Loucy (cell line): ENCODE measurements at regions not wholly inside any gene's neighbourhood (a gene's known extent, or its start where the extent isn't known, plus 50 kb on each side); places are given as distances from the start of the nearest gene placed in this dataset.

ENCODE experiments used
- H2AFZ ChIP-seq: fragments of 200-600 bp; sonication (generic); 2 replicates; pipeline ENCODE4 v1.6.0; 2016; ENCODE audit warnings: antibody characterized with exemption, mild to moderate bottlenecking, low read length, moderate library complexity
- H3F3A ChIP-seq: fragments of 200-600 bp; 2 replicates; pipeline ENCODE4 v1.6.0; 2016; ENCODE audit warnings: antibody characterized with exemption, low read depth, mild to moderate bottlenecking
- H3K27me3 ChIP-seq: fragments of 200-600 bp; sonication (generic); 2 replicates; pipeline ENCODE4 v1.6.1; 2014; ENCODE audit warnings: low read length, mild to moderate bottlenecking; ENCODE audit not compliant: insufficient read depth, poor library complexity, severe bottlenecking
- H3K36me3 ChIP-seq: fragments of 200-600 bp; sonication (generic); 2 replicates; pipeline ENCODE4 v1.6.1; 2016; ENCODE audit warnings: low read length; ENCODE audit not compliant: insufficient read depth
- H3K4me1 ChIP-seq: fragments of 200-600 bp; sonication (generic); 2 replicates; pipeline ENCODE4 v1.5.1; 2014; ENCODE audit warnings: low read length, mild to moderate bottlenecking; ENCODE audit not compliant: insufficient read depth, poor library complexity, severe bottlenecking
- H3K4me2 ChIP-seq: fragments of 200-600 bp; sonication (generic); 2 replicates; pipeline ENCODE4 v1.6.0; 2014; ENCODE audit warnings: antibody characterized with exemption, low read length, low read depth, mild to moderate bottlenecking; ENCODE audit not compliant: poor library complexity, severe bottlenecking
- H3K4me3 ChIP-seq: fragments of 200-600 bp; sonication (generic); 2 replicates; pipeline ENCODE4 v1.5.1; 2014; ENCODE audit warnings: low read length, mild to moderate bottlenecking, mixed read lengths; ENCODE audit not compliant: poor library complexity, severe bottlenecking
- H3K79me2 ChIP-seq: fragments of 200-600 bp; sonication (generic); 2 replicates; pipeline ENCODE4 v1.6.1; 2014; ENCODE audit warnings: low read length; ENCODE audit not compliant: insufficient read depth
- H3K9ac ChIP-seq: fragments of 200-600 bp; sonication (generic); 2 replicates; pipeline ENCODE4 v1.6.0; 2014; ENCODE audit warnings: mild to moderate bottlenecking, low read depth, low read length, moderate library complexity; ENCODE audit not compliant: poor library complexity, severe bottlenecking
- H3K9me2 ChIP-seq: fragments of 200-600 bp; sonication (generic); replicated peaks from 2 replicates; pipeline ENCODE4 v1.6.1; 2016; ENCODE audit warnings: low read depth, low read length, mixed read lengths
- H3K9me3 ChIP-seq: fragments of 200-600 bp; sonication (generic); 2 replicates; pipeline ENCODE4 v1.6.1; 2014; ENCODE audit warnings: mild to moderate bottlenecking, antibody characterized with exemption, low read length, low read depth; ENCODE audit not compliant: insufficient read depth
- H4K20me1 ChIP-seq: fragments of 200-600 bp; sonication (generic); 2 replicates; pipeline ENCODE4 v1.6.0; 2014; ENCODE audit warnings: antibody characterized with exemption, low read length, mild to moderate bottlenecking; ENCODE audit not compliant: insufficient read depth, poor library complexity, severe bottlenecking
- CTCF ChIP-seq: fragments of 200-600 bp; sonication (generic); conservative IDR thresholded peaks from 2 replicates; pipeline ENCODE4 v1.5.1; 2014; ENCODE audit warnings: mild to moderate bottlenecking, antibody characterized with exemption, low read length
- EZH2phosphoT487 ChIP-seq: fragments of 200-600 bp; IDR thresholded peaks from 2 replicates; pipeline ENCODE4 v1.6.1; 2018; ENCODE audit warnings: antibody characterized with exemption, mild to moderate bottlenecking, moderate library complexity, borderline replicate concordance

GRCh38 chr2:58852243-58852642 is 611.1 kb upstream of the FANCL start:
- H3K4me2 ChIP-seq: no peak overlapping the region
- H2AFZ ChIP-seq: no peak overlapping the region
- H3K9ac ChIP-seq: no peak overlapping the region
- no peaks in the 10 kb centered on the region for H4K20me1 ChIP-seq
- no peaks in the 10 kb centered on the region for H3K36me3 ChIP-seq
- no peak overlapping the region for H3K4me3 ChIP-seq
- H3K4me1 ChIP-seq: no peaks in the 10 kb centered on the region
- H3K9me3 ChIP-seq: no peaks in the 10 kb centered on the region
- no peaks in the 10 kb centered on the region for H3K9me2 ChIP-seq
- no peaks in the 10 kb centered on the region for H3F3A ChIP-seq
- no peaks in the 10 kb centered on the region for H3K27me3 ChIP-seq
- TF ChIP-seq EZH2phosphoT487: no peak
- TF ChIP-seq CTCF: no peak
- no peaks in the 10 kb centered on the region for H3K79me2 ChIP-seq

- Histone ChIP-seq H3K36me3 (no peaks in the 10 kb centered on the region), H3K27me3 (no peaks in the 10 kb centered on the region), H3K4me3 (no peak overlapping the region), H3K79me2 (no peaks in the 10 kb centered on the region), H3K9ac (no peak overlapping the region), H3K4me2 (no peak overlapping the region), H3K9me2 (no peaks in the 10 kb centered on the region), H3F3A (no peaks in the 10 kb centered on the region), H2AFZ (no peak overlapping the region), H3K4me1 (no peaks in the 10 kb centered on the region), H3K9me3 (no peaks in the 10 kb centered on the region), H4K20me1 (no peaks in the 10 kb centered on the region)
- TF ChIP-seq CTCF (no peak), EZH2phosphoT487 (no peak)
These were observed 610.5 kb upstream of the FANCL start for GRCh38 chr2:58851598-58851997.

GRCh38 chr2:58845011-58845410 is 603.9 kb upstream of the FANCL start:
- no peaks in the 10 kb centered on the region for H3K4me1 ChIP-seq
- H3K79me2 ChIP-seq: no peaks in the 10 kb centered on the region
- H2AFZ ChIP-seq: no peak overlapping the region
- no peaks in the 10 kb centered on the region for H3K9me2 ChIP-seq
- no peaks in the 10 kb centered on the region for H4K20me1 ChIP-seq
- H3K4me3 ChIP-seq: no peak overlapping the region
- no peak for TF ChIP-seq CTCF
- TF ChIP-seq EZH2phosphoT487: no peak
- no peaks in the 10 kb centered on the region for H3K27me3 ChIP-seq
- H3K36me3 ChIP-seq: no peaks in the 10 kb centered on the region
- no peaks in the 10 kb centered on the region for H3F3A ChIP-seq
- H3K4me2 ChIP-seq: no peak overlapping the region
- no peak overlapping the region for H3K9ac ChIP-seq
- no peaks in the 10 kb centered on the region for H3K9me3 ChIP-seq
